ENCODE measurements at regions not wholly inside any gene's neighbourhood (a gene's known extent, or its start where the extent isn't known, plus 50 kb on each side); places are given as distances from the start of the nearest gene placed in this dataset.
"Not testable (repeated sequence)": the region's sequence is repeated elsewhere in the genome, so short reads cannot be mapped to it uniquely, and the experiment has no call there.

GRCh38 chr10:29378106-29378505 lies 89.2 kb downstream of the LYZL1 start:
- H3K4me3 ChIP-seq (ENCODE audit: low read length): no peak overlapping the region
- no peak for DNase-seq (ENCODE audit: low read depth)
- TF ChIP-seq, protein P1, sequence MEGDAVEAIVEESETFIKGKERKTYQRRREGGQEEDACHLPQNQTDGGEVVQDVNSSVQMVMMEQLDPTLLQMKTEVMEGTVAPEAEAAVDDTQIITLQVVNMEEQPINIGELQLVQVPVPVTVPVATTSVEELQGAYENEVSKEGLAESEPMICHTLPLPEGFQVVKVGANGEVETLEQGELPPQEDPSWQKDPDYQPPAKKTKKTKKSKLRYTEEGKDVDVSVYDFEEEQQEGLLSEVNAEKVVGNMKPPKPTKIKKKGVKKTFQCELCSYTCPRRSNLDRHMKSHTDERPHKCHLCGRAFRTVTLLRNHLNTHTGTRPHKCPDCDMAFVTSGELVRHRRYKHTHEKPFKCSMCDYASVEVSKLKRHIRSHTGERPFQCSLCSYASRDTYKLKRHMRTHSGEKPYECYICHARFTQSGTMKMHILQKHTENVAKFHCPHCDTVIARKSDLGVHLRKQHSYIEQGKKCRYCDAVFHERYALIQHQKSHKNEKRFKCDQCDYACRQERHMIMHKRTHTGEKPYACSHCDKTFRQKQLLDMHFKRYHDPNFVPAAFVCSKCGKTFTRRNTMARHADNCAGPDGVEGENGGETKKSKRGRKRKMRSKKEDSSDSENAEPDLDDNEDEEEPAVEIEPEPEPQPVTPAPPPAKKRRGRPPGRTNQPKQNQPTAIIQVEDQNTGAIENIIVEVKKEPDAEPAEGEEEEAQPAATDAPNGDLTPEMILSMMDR (conservative IDR thresholded peaks at IDR 0.05; ENCODE audit: low read depth, low read length): no peak

- TF ChIP-seq, protein P1 (conservative IDR thresholded peaks at IDR 0.05; ENCODE audit: low read depth, low read length): no peak
- no peak overlapping the region for H3K4me3 ChIP-seq (ENCODE audit: low read length)
- no peak for DNase-seq (ENCODE audit: low read depth)
Observed at GRCh38 chr10:29379208-29379607, 90.3 kb downstream of the LYZL1 start.

GRCh38 chr10:29379777-29380598 lies 91.1 kb downstream of the LYZL1 start:
- not testable (repeated sequence) for DNase-seq (ENCODE audit: low read depth); H3K4me3 ChIP-seq (ENCODE audit: low read length)

DNA sequence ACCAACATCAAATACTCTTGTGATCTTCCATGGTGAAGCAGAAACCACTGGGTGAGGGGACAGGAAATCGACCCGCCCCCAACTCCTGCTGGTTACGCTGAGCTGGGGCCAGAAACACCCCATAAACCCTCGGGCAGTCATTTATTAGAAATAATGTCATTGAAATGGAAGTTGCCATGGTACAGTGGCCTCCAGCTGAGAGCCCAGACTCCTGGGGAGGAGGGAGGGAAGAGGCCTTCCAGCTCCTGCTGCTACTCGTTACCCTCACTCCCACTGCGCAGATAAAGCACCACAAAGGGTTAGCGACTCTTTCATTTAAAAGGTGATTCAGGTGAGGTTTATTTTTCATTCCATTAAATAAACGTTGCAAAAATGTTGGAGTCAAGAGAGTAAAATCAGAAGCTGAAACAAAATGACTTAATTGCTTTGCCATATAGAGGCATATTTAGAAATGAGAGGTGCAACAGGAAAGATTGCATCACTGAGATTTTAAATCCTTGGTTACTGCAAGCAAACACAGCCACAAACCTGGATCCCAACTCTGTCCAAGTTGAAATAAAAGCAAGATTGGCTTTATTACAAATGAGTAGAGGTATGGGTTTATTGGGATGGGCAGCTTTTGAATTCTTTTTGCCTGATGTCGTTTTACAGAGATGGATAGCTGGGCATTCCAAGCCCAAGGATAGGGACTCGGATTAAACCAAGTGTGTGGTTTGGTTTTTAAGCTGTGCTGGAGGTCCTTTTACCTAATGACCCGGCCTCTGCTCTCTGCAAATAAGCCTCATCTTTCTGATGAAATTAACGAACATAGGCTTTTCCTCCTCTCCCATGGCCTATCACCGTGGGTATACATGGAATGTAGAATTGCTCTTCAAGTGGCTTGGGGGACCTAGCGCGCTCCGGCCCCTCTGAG lies 92.0 kb downstream of the LYZL1 start:
- H3K4me3 ChIP-seq (ENCODE audit: low read length); DNase-seq (ENCODE audit: low read depth): not testable (repeated sequence)

- H3K4me3 ChIP-seq (ENCODE audit: low read length): no peak overlapping the region
- DNase-seq (ENCODE audit: low read depth): no peak
- TF ChIP-seq, protein P1 (conservative IDR thresholded peaks at IDR 0.05; ENCODE audit: low read depth, low read length): peak; percentile 72
Observed at GRCh38 chr10:29386342-29386999, 97.6 kb downstream of the LYZL1 start.

DNA sequence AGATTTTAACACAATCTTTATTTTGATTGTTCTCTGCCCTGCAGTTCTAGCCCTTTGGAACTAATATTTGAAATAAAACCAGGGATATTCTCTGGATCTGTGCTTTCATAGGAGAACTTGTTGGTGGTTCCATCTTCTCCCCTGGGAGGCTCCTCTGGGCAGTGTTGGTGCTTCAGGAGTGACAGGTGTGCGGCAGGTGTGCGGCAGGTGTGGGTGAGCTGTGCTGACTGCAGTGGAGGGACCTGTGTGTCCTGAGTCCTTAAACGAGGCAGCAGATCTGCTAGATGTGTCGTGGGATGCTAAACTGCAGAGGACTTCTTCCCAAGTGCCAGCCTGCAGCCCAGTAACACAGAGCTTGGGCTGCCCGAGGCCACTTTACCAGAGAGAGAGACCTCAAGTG lies 98.4 kb downstream of the LYZL1 start:
- DNase-seq (ENCODE audit: low read depth): no peak
- no peak overlapping the region for H3K4me3 ChIP-seq (ENCODE audit: low read length)
- TF ChIP-seq, protein P1 (conservative IDR thresholded peaks at IDR 0.05; ENCODE audit: low read depth, low read length): no peak

DNA sequence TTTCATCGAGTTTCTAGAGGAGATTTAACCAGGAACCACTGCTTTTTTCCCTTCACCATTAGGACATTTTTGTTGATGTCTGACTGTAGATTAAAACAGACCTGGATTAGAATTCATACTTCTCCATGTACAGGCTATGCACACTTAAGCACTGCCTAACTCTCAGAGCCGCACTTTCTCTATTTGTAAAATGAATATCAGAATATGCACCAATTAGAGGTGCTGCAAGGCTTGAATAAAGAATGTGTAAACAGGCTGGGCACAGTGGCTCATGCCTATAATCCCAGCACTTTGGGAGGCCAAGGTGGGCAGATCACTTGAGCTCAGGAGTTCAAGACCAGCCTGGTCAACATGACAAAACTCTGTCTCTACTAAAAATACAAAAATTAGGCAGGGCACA lies 99.2 kb downstream of the LYZL1 start:
- DNase-seq (ENCODE audit: low read depth); H3K4me3 ChIP-seq (ENCODE audit: low read length): not testable (repeated sequence)

- no peak overlapping the region for H3K4me3 ChIP-seq (ENCODE audit: low read length)
- TF ChIP-seq, protein P1 (conservative IDR thresholded peaks at IDR 0.05; ENCODE audit: low read depth, low read length): no peak
- DNase-seq (ENCODE audit: low read depth): no peak
Observed at GRCh38 chr10:29389493-29389892, 100.6 kb downstream of the LYZL1 start.
